ENCODE measurements at regions not wholly inside any gene's neighbourhood (a gene's known extent, or its start where the extent isn't known, plus 50 kb on each side); places are given as distances from the start of the nearest gene placed in this dataset.
"Not testable (repeated sequence)": the region's sequence is repeated elsewhere in the genome, so short reads cannot be mapped to it uniquely, and the experiment has no call there.

- no peak for DNase-seq (ENCODE audit: low spot score)
Observed at GRCh38 chr3:86887876-86888275, 103.1 kb downstream of the VGLL3 start.

DNA sequence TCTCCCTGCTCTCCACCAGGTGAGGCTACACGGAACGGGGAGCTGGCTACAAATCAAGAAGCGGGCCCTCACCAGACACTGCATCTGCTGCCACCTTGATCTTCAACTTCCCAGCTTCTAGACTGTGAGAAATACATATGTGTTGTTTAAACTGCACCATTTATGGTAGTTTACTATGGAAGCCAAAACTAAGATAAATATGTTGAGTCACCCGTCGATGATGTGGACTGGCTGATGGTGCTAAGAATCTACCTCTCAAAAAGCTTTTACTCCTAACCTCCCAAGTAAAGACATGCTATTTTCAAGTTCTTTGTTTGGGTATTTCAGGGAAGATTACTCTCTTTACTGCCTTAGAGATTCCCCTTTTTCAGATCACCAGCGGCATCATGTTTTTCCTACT is 110.9 kb downstream of the VGLL3 start:
- no peak for DNase-seq (ENCODE audit: low spot score)

DNA sequence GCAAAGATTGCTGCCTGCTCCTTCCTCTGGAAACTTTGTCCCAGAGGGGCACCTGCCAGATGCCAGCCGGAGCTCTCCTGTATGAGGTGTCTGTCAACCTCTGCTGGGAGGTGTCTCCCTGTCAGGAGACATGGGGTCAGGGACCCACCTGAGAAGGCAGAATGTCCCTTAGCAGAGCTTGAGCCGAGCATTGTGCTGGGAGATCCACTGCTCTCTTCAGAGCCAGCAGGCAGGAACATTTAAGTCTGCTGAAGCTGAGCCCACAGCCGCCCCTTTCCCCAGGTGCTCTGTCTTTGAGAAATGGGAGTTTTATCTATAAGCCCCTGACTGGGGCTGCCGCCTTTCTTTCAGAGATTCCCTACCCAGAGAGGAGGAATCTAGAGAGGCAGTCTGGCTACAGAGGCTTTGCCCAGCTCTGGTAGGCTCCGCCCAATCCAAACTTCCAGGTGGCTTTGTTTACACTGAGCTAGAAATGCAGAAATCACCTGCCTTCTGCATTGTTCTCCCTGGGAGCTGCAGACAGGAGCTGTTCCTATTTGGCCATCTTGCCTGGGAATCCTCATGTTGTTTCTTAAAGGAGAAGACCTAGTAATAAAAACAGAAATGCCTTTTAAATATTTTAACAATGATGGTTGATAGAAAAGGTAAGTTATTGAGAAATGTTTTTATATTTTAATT is 114.3 kb downstream of the VGLL3 start:
- DNase-seq (ENCODE audit: low spot score): peak; percentile 27

DNA sequence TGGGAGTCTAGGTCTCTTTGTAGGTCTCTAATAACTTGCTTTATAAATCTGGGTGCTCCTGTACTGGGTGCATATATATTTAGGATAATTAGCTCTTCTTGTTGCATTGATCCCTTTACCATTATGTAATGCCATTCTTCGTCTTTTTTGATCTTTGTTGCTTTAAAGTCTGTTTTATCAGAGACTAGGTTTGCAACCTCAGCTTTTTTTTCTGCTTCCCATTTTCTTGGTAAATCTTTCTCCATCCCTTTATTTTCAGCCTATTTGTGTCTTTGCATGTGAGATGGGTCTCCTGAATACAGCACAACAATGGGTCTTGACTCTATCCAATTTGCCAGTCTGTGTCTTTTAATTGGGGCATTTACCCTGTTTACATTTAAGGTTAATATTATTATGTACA is 116.2 kb downstream of the VGLL3 start:
- DNase-seq (ENCODE audit: low spot score): not testable (repeated sequence)

- no peak for DNase-seq (ENCODE audit: low spot score)
Observed at GRCh38 chr3:86869566-86869965, 121.4 kb downstream of the VGLL3 start.

DNA sequence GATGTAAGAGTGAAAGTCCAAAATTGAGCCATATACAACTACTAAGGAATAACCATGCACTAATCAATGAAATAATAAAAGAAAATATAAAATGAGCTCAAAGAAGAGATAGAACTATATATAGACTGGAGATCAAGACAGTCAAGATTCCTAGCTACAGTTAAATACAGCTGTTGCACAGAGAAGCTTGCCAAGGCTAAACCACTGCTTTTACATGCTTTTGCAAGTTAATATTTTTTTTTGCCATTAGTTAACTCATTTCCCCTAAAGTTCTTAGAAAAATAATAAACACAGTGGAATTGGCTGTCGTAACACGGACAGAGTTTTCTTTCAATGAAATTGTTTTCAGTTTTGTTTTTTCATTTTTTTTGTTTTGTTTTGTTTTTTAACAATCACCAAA is 123.0 kb downstream of the VGLL3 start:
- no peak for DNase-seq (ENCODE audit: low spot score)

GRCh38 chr3:86865506-86865905 is 125.4 kb downstream of the VGLL3 start:
- no peak for DNase-seq (ENCODE audit: low spot score)

GRCh38 chr3:86856711-86857110 is 134.2 kb downstream of the VGLL3 start:
- no peak for DNase-seq (ENCODE audit: low spot score)

DNA sequence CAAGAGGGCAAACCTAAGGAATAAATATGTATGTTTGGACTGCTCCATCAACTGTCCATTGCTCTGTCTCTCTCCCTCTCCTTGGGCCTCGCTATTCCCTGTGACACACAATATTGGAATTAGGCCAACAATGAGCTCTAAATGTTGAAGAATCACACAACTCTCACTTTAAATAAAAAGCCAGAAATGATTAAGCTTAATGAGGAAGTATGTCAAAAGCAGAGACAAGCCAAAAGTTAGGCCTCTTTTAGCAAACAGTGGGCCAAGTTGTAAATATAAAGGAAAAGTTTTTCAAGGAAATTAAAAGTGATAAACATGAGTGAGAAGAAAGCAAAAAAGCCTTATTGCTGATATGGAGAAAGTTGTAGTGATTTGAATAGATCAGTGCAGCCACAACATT is 141.0 kb downstream of the VGLL3 start:
- DNase-seq (ENCODE audit: low spot score): no peak

- DNase-seq (ENCODE audit: low spot score): no peak
Observed at GRCh38 chr3:86845726-86846125, 145.2 kb downstream of the VGLL3 start.

DNA sequence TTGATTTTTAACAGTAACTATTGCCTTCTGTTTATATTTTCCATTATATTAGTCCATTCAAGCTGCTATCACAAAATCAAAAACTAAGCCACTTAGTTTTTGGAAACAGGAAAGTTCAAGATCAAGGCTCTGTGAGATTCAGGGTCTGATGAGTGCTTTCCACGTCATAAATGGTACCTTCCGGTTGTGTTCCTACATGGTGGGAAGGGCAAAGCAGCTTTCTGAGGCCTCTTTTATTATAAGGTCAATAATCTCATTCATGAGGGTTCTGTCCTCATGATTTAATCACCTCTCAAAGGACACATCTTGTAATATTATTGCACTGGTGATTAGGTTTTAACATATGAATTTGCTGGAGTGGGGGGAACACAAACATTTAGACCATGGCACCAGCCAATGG is 152.0 kb downstream of the VGLL3 start:
- no peak for DNase-seq (ENCODE audit: low spot score)

DNA sequence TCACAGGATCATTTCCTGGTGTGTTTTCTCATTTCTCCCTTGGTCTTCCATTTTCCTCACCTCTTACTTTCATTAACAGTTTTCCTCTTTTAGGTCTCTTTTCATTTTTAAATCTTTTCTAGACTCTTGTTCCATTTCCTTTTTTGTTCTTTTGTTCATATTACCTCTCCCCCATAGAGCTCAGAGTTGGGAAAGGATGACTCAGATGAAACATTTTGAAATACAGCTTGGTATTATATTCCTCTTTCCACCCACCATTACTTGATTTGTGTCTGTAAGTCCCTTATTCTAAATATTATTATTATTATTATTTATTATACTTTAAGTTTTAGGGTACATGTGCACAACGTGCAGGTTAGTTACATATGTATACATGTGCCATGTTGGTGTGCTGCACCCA is 153.1 kb downstream of the VGLL3 start:
- no peak for DNase-seq (ENCODE audit: low spot score)

DNA sequence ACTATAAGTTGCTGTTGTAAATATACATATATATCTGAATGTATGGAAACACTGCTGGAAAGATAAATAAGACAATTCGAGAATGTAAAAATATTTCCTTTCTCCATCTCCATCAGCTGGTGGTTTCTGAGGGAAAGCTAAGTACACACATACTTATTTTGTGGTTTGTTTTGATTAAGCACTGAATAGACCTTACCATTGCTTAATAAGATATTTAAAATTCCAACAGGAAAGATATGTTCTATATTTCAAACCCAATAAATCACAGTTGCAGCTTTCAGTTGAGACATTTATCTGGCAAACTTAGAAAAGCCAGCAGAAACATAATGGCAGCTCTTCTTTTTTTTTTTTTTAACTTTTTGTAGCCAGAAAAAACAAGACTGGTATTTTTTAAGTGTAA is 160.4 kb downstream of the VGLL3 start:
- DNase-seq (ENCODE audit: low spot score): no peak

GRCh38 chr3:86828751-86829150 is 162.2 kb downstream of the VGLL3 start:
- DNase-seq (ENCODE audit: low spot score): no peak

GRCh38 chr3:86827582-86827981 is 163.4 kb downstream of the VGLL3 start:
- DNase-seq (ENCODE audit: low spot score): not testable (repeated sequence)

- DNase-seq (ENCODE audit: low spot score): no peak
Observed at GRCh38 chr3:86826292-86826691, 164.7 kb downstream of the VGLL3 start.

DNA sequence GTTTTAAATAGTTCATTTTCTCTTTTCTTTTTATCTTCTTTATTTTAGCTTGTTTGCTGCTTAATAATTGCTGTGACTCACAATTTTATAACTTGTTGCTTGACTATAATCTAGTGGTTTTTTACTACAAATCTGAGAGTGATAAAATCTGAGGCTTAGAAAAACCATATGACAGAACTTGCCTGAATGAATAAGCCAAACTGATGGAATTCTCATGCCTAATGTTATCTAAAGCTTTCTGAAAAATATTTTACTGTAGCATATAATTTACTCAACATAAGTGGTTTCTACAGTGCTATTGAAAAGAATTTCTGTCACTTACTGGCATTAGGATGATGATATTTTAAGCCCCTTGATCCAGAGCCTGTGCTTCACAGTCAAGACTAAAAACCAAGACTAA is 175.1 kb downstream of the VGLL3 start:
- no peak for DNase-seq (ENCODE audit: low spot score)

DNA sequence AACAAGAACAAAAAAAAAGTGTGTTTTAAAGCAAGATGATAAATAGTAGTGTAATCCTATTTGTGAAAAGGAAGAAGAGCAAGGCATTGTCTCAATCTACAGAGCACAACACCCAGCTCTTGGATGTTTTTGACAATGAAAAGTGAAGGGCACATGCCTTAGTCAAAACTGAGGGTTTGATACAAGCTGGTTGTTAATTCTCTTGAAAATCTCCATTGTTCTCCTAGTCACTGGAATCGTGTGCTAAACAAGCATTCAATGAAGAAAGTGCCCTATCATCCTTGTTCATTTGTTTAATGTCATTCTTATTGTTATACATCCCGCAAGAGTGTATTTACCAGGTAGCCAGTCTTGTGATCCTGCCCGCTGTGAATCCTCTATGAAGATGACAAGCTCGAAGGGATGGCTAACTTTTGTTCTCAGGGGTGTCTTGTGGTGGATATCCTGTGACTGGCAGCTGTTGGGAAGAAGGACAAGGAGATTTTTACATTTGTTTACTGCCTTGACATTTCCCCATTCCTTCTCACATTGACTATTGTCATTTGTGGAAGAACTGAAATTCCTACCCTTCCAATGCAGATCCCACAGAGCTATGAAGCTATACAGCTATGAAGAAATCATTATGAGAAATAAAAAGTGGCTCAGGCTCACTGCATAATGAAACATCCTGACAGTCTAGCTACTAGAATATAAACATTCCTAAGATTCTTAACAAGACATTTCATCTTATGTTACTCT is 175.9 kb downstream of the VGLL3 start:
- peak; percentile 30 for DNase-seq (ENCODE audit: low spot score)

GRCh38 chr3:86814321-86814720 is 176.6 kb downstream of the VGLL3 start:
- no peak for DNase-seq (ENCODE audit: low spot score)

DNA sequence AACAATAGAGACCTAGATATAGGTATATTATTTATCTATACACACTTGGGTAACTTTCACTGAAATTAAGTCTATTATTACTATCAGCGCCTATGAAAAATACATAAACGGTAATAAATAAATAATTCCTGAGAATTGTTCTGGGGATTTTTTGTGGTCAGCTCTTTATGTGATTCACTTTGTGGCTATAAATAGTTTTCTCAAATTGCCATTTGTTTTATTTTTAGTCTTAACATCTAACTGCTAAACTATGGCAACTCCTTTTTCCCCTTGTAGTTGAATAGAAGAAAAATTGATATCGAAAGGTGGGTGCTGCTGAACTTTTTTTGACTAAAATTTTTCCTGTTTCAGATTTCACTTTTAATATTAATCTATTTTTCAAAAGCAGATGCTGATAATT is 189.0 kb downstream of the VGLL3 start:
- no peak for DNase-seq (ENCODE audit: low spot score)

DNA sequence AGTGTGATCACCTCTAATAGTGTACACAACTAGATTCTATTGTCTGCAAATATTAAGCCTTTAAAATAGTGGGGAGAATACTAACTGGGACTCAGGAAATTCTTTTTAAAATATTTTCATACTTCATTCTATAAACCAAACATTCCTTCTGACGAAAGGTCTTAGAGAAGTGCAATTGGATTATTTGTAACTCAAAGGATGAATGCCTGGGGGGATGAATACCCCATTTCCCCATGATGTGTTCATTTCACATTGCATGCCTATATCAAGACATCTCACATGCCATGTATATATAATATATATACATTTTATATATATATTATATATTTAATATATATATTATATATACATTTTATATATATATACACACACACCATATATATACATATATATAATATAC is 189.9 kb downstream of the VGLL3 start:
- no peak for DNase-seq (ENCODE audit: low spot score)

- DNase-seq (ENCODE audit: low spot score): no peak
Observed at GRCh38 chr3:86800116-86800515, 190.8 kb downstream of the VGLL3 start.

DNA sequence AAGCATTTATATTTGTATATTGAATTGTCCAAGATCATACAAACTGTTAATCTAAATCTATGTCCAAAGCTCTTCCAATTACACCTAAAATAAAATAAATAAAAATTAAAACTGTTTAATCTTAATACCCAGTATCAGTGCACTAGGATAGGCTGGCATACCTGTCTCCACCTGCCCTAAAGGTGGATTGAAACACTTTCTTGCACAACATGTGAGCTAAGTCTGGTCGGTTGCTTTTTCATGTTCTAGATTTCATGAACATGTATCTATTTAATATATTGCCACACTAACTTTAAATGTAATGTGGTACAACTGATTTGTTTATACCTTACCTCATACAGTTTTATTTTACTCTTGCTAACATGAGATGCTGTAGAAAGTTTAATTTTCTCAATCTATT is 193.0 kb downstream of the VGLL3 start:
- DNase-seq (ENCODE audit: low spot score): no peak

All from iPS-NIHi11 (cell line).